CD4-positive, alpha-beta T cell treated with Interleukin-17A for 4 hours (primary cell): ENCODE measurements at regions not wholly inside any gene's neighbourhood (a gene's known extent, or its start where the extent isn't known, plus 50 kb on each side); places are given as distances from the start of the nearest gene placed in this dataset.

ENCODE experiments used
- DNase-seq: peaks from one replicate; pipeline ENCODE4 v3.0.0-alpha.2; 2020; ENCODE audit warnings: mixed read lengths

DNA sequence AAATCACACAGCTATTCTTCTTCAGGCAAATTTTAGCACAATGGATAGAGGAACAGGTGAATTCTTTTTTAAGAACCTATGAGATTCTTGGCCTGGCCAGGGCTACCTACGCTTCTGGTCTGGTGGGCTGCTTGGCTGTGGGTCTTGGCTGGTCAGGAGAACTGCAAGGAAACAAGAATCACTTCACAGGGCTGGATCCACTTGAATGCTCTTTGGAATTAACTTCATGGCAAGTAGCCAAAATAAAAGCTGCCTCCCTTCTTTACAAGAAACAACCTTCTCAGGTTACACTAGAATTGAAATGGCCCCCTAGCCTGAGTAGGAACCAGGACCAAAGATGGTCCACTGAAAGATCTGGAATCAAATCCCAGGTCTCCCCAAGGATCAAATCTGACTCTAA is 519.1 kb downstream of the IQCM start:
- DNase-seq, result no peak

DNA sequence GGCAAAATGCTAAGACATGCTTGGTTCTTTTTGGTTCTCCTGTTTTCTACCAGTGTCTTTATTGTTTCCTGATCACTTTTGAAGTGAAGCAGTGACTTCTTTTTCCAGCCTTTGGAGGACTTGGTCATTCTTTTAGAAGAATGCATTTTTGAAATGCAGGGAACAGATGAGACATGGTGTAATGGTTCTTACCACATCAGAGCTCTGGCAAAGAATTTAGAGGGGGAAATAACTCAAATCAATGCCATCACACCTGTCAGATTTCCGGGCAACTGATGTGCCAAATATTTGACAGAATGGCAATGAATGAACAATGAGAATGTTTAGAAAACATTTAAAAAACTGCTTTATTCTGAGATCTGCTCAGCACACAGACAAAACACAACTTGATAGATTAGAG is 519.6 kb downstream of the IQCM start:
- no peak for DNase-seq

DNA sequence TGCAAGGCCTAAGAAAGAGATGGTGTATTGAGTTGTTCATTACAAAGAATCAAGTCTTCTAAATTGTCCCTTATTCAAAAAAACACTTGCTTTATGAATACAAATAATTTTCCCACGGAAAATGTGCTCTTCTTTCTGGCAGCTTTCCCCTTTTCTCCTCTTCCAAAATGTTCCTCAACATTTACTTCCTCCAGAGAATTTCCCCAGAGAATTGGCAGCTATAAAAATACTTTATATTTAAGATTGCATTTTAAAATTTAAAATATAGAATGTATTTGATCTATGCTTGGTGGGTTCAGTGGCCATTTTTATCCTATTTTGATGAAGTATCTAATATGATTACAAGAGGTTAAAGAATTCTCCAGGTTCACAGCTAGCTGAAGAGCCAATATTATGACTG is 521.0 kb downstream of the IQCM start:
- DNase-seq, result no peak

DNA sequence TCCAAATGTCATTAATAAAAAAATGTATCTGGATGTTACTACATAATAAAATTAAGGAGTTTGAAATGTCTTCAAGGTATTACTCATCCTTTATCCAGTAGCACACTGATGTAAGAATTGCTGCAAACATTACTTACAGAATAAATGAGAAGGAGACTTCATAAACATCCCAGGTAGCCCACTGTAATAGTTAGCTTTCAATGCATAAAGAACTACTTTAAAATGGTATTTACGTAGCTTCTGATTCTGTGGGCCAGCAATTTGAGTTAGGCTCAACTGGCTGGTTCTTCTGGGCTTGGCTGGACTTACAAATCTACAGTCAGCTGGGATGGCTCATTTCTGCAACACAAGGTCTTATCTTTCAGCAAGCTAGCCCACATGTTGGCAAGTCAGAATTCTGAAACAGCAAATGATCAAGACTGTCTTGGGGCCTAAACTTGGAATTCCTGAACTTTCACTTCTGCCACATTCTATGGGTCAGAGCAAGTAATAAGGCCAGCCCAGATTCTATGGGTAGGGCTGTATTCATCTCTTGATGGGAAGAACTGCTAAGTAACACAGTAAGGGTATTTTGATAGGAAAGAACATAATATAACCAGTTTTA is 522.5 kb downstream of the IQCM start:
- no peak for DNase-seq

DNA sequence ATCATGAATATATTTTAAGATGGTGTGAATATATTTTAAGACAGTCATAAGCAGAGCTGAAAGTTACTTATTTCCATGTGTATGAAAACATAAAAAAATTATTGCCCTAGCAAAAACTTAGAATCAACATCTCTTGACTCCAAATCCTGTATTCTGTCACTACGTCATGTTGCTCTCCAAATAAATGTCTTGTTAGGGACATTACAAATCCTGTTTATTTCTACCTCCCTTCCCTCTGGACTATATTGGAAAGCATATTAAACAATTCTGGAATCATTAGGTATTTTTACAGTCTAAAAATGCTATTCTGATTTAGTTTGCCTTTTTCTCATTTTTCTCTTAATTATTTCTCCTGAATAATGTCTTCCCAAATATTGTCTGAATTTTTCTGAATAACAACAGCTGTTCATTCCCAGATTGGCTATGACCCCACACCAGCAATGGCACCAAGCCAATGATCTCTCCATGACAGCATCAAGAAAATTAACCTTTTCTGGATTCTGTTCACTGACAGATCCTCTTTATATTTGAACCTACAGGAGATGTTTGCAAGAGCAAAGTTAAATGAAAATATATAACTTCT is 523.1 kb downstream of the IQCM start:
- no peak for DNase-seq

DNA sequence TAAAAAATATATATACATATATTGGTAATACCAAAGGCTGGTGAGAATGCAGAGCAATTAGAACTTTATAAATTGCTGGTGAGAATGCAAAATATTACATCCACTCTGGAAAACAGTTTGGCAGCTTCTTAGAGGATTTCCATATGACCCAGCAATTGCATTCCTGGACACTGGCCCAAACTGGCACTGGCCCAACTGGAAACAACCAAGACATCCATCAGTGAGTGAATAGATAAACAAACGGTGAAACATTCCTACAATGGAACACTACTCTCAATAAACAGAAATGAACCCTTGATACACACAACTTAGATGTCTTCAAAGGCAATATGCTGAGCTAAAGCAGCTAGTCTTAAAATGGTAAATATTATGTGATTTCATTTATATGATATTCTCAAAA is 524.2 kb downstream of the IQCM start:
- DNase-seq, result no peak

GRCh38 chr4:149280806-149281205 is 534.8 kb downstream of the IQCM start:
- DNase-seq, result no peak

- DNase-seq, result no peak
Measured at GRCh38 chr4:149279776-149280175, 535.9 kb downstream of the IQCM start.

GRCh38 chr4:149279331-149279730 is 536.3 kb downstream of the IQCM start:
- no peak for DNase-seq

- no peak for DNase-seq
Measured at GRCh38 chr4:149277705-149278104, 537.9 kb downstream of the IQCM start.

DNA sequence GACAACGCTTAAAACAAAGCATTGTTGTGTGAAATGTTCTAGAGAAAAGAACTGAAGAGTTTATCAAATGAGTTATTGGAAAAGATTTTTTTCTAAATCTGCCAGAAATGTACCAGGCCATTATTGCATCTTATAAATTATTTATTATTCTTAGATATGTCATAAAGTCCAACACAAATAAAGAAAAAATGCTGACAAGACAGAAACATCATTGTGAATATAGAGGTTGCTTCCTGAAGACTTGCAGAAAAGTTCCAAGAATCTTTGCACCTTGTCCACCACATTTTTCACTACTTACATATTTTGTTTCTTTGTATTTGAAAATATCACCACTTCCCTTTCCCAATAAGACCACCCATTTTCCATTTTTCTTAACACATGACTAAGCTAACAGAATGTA is 545.8 kb downstream of the IQCM start:
- no peak for DNase-seq

GRCh38 chr4:149266301-149266700 is 549.3 kb downstream of the IQCM start:
- DNase-seq, result no peak

- no peak for DNase-seq
Measured at GRCh38 chr4:149265645-149266044, 550.0 kb downstream of the IQCM start.

GRCh38 chr4:149264093-149264733 is 551.4 kb downstream of the IQCM start:
- DNase-seq, result peak; percentile 2

- DNase-seq, result no peak
Measured at GRCh38 chr4:149248191-149248764, 567.4 kb downstream of the IQCM start.

- DNase-seq, result no peak
Measured at GRCh38 chr4:149247164-149247563, 568.5 kb downstream of the IQCM start.

- DNase-seq, result no peak
Measured at GRCh38 chr4:149245333-149245732, 570.3 kb downstream of the IQCM start.

DNA sequence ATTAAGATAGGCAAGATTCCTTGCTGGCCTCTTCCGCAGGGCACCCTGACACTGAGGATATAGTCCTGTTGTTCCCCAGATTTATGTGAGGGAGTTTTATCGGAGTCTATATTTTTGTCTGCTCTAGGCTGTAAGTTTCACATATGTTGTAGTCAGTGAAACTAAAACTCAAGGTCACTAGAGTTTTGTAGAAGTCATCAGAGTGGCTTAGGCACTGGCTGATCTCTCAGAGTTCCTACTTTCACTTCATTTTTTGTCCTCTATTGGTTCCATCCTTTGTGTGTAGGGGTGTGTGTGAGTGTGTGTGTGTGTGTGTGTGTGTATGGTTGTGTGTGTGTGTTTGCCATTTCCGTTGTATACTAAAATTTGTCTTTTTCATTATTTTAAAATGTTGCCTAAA is 577.5 kb downstream of the IQCM start:
- no peak for DNase-seq

- DNase-seq, result no peak
Measured at GRCh38 chr4:149234798-149235197, 580.8 kb downstream of the IQCM start.

- DNase-seq, result no peak
Measured at GRCh38 chr4:149223659-149224058, 592.0 kb downstream of the IQCM start.

- DNase-seq, result no peak
Measured at GRCh38 chr4:149218672-149219071, 597.0 kb downstream of the IQCM start.

DNA sequence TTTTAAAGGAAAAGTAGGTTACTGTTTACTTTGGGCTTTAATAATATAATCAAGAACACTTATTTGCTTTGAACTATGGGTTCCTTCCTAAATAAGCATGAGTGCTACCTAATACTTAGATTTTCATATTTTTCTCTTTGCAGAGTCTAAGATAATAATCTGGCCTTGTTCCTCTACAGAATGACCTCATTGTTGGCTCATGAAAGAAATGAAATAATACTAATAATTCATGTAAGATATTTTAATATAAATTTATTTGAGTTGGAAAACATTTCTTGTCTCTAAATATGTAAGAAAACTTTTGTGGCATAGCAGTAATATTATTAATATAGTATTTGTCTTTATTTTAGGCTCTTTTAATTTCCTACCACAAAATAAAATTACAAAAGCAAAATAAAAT is 601.3 kb downstream of the IQCM start:
- no peak for DNase-seq

- DNase-seq, result no peak
Measured at GRCh38 chr4:149211876-149212275, 603.8 kb downstream of the IQCM start.

GRCh38 chr4:149203256-149204001 is 612.2 kb downstream of the IQCM start:
- no peak for DNase-seq
